ENCODE measurements at regions not wholly inside any gene's neighbourhood (a gene's known extent, or its start where the extent isn't known, plus 50 kb on each side); places are given as distances from the start of the nearest gene placed in this dataset.
A peak's percentile ranks its signal among the peaks of the same experiment; 100 is the strongest.

GRCh38 chr5:130955041-130955440, 210.0 kb downstream of the HINT1 start:
- no peak overlapping the region for H4K12ac ChIP-seq (ENCODE audit: low read depth, low read length)
- H3K4me3 ChIP-seq (ENCODE audit: low read depth, low read length), result no peak overlapping the region
- H3K9me3 ChIP-seq (ENCODE audit: insufficient read depth, low read depth, low read length), result no peaks in the 10 kb centered on the region
- no peaks in the 10 kb centered on the region for H3K79me2 ChIP-seq (ENCODE audit: control insufficient read depth, insufficient read depth, low read length, poor library complexity)
- H3K14ac ChIP-seq (ENCODE audit: low read length), result no peak overlapping the region
- no peak overlapping the region for H4K91ac ChIP-seq (ENCODE audit: low read depth, low read length)
- H3K79me1 ChIP-seq (ENCODE audit: low read length), result no peaks in the 10 kb centered on the region
- H3K4ac ChIP-seq (ENCODE audit: low read depth, low read length), result no peak overlapping the region
- DNase-seq, result no peak
- no peak overlapping the region for H3K23ac ChIP-seq (ENCODE audit: low read length)
- H2BK12ac ChIP-seq (ENCODE audit: low read length), result no peak overlapping the region
- H3K4me1 ChIP-seq (ENCODE audit: control insufficient read depth in 1 of 2, insufficient read depth in 2 of 2, low read length in 2 of 2), result peaks cover 5 to 6% of the 10 kb centered on the region in 2 experiments
- no peak overlapping the region for H2BK120ac ChIP-seq (ENCODE audit: insufficient read depth, low read length, poor library complexity)
- no peak overlapping the region for H4K8ac ChIP-seq (ENCODE audit: low read depth, low read length)
- H3K27ac ChIP-seq (ENCODE audit: low read depth, low read length), result no peak overlapping the region
- H2AFZ ChIP-seq (ENCODE audit: insufficient read depth, low read length, poor library complexity), result no peak overlapping the region
- H2AK5ac ChIP-seq (ENCODE audit: low read length), result no peak overlapping the region
- no peaks in the 10 kb centered on the region for H3K36me3 ChIP-seq (ENCODE audit: control insufficient read depth in 1 of 2, insufficient read depth in 2 of 2, low read length in 2 of 2)
- no peaks in the 10 kb centered on the region for H3K27me3 ChIP-seq (ENCODE audit: insufficient read depth, low read length)
- no peak overlapping the region for H3K4me2 ChIP-seq (ENCODE audit: low read length)
- no peak overlapping the region for H2BK5ac ChIP-seq (ENCODE audit: low read depth, low read length, poor library complexity)
- H3K18ac ChIP-seq (ENCODE audit: low read length), result no peak overlapping the region
- H3K9ac ChIP-seq (ENCODE audit: low read length), result no peak overlapping the region

GRCh38 chr5:130954336-130954735, 210.7 kb downstream of the HINT1 start:
- Histone ChIP-seq H3K27ac (ENCODE audit: low read depth, low read length) (no peak overlapping the region), H3K18ac (ENCODE audit: low read length) (no peak overlapping the region), H3K36me3 (ENCODE audit: control insufficient read depth in 1 of 2, insufficient read depth in 2 of 2, low read length in 2 of 2) (no peaks in the 10 kb centered on the region), H2BK120ac (ENCODE audit: insufficient read depth, low read length, poor library complexity) (no peak overlapping the region), H3K14ac (ENCODE audit: low read length) (no peak overlapping the region), H2AK5ac (ENCODE audit: low read length) (no peak overlapping the region), H3K79me1 (ENCODE audit: low read length) (no peaks in the 10 kb centered on the region), H2AFZ (ENCODE audit: insufficient read depth, low read length, poor library complexity) (no peak overlapping the region), H3K79me2 (ENCODE audit: control insufficient read depth, insufficient read depth, low read length, poor library complexity) (no peaks in the 10 kb centered on the region), H3K27me3 (ENCODE audit: insufficient read depth, low read length) (no peaks in the 10 kb centered on the region), H3K23ac (ENCODE audit: low read length) (no peak overlapping the region), H3K9ac (ENCODE audit: low read length) (no peak overlapping the region), H4K91ac (ENCODE audit: low read depth, low read length) (no peak overlapping the region), H3K9me3 (ENCODE audit: insufficient read depth, low read depth, low read length) (no peaks in the 10 kb centered on the region), H3K4me2 (ENCODE audit: low read length) (no peak overlapping the region), H2BK12ac (ENCODE audit: low read length) (no peak overlapping the region), H3K4ac (ENCODE audit: low read depth, low read length) (no peak overlapping the region), H3K4me1 (ENCODE audit: control insufficient read depth in 1 of 2, insufficient read depth in 2 of 2, low read length in 2 of 2) (peaks cover 5 to 6% of the 10 kb centered on the region in 2 experiments), H3K4me3 (ENCODE audit: low read depth, low read length) (no peak overlapping the region), H2BK5ac (ENCODE audit: low read depth, low read length, poor library complexity) (no peak overlapping the region), H4K12ac (ENCODE audit: low read depth, low read length) (no peak overlapping the region), H4K8ac (ENCODE audit: low read depth, low read length) (no peak overlapping the region)
- DNase-seq, result peak in 1 of 2 donors; percentile 58
- WGBS (ENCODE audit: extremely low coverage, insufficient coverage, insufficient read length), result no CpG with 5 or more reads among the region's 1 CpG

- Histone ChIP-seq H3K4me2 (ENCODE audit: low read length) (no peak overlapping the region), H3K27me3 (ENCODE audit: insufficient read depth, low read length) (no peaks in the 10 kb centered on the region), H3K4me1 (ENCODE audit: control insufficient read depth in 1 of 2, insufficient read depth in 2 of 2, low read length in 2 of 2) (no peaks in the 10 kb centered on the region), H2AK5ac (ENCODE audit: low read length) (no peak overlapping the region), H3K27ac (ENCODE audit: low read depth, low read length) (no peak overlapping the region), H2AFZ (ENCODE audit: insufficient read depth, low read length, poor library complexity) (no peak overlapping the region), H3K4me3 (ENCODE audit: low read depth, low read length) (no peak overlapping the region), H3K9ac (ENCODE audit: low read length) (no peak overlapping the region), H4K91ac (ENCODE audit: low read depth, low read length) (no peak overlapping the region), H2BK5ac (ENCODE audit: low read depth, low read length, poor library complexity) (no peak overlapping the region), H3K14ac (ENCODE audit: low read length) (no peak overlapping the region), H2BK120ac (ENCODE audit: insufficient read depth, low read length, poor library complexity) (no peak overlapping the region), H3K79me2 (ENCODE audit: control insufficient read depth, insufficient read depth, low read length, poor library complexity) (no peaks in the 10 kb centered on the region), H4K8ac (ENCODE audit: low read depth, low read length) (no peak overlapping the region), H4K12ac (ENCODE audit: low read depth, low read length) (no peak overlapping the region), H2BK12ac (ENCODE audit: low read length) (no peak overlapping the region), H3K79me1 (ENCODE audit: low read length) (no peaks in the 10 kb centered on the region), H3K4ac (ENCODE audit: low read depth, low read length) (no peak overlapping the region), H3K18ac (ENCODE audit: low read length) (no peak overlapping the region), H3K9me3 (ENCODE audit: insufficient read depth, low read depth, low read length) (no peaks in the 10 kb centered on the region), H3K36me3 (ENCODE audit: control insufficient read depth in 1 of 2, insufficient read depth in 2 of 2, low read length in 2 of 2) (no peaks in the 10 kb centered on the region), H3K23ac (ENCODE audit: low read length) (no peak overlapping the region)
- DNase-seq, result no peak
- WGBS (ENCODE audit: extremely low coverage, insufficient coverage, insufficient read length), result no CpG with 5 or more reads among the region's 3 CpGs
Measured at GRCh38 chr5:130939059-130939458, 226.0 kb downstream of the HINT1 start.

GRCh38 chr5:130937046-130937445, 228.0 kb downstream of the HINT1 start:
- WGBS (ENCODE audit: extremely low coverage, insufficient coverage, insufficient read length), result no CpG with 5 or more reads among the region's 2 CpGs
- Histone ChIP-seq H3K4ac (ENCODE audit: low read depth, low read length) (no peak overlapping the region), H3K79me1 (ENCODE audit: low read length) (no peaks in the 10 kb centered on the region), H3K4me3 (ENCODE audit: low read depth, low read length) (no peak overlapping the region), H3K9ac (ENCODE audit: low read length) (no peak overlapping the region), H3K23ac (ENCODE audit: low read length) (no peak overlapping the region), H3K4me1 (ENCODE audit: control insufficient read depth in 1 of 2, insufficient read depth in 2 of 2, low read length in 2 of 2) (no peaks in the 10 kb centered on the region), H4K12ac (ENCODE audit: low read depth, low read length) (no peak overlapping the region), H3K18ac (ENCODE audit: low read length) (no peak overlapping the region), H2BK12ac (ENCODE audit: low read length) (no peak overlapping the region), H2AK5ac (ENCODE audit: low read length) (no peak overlapping the region), H3K14ac (ENCODE audit: low read length) (no peak overlapping the region), H3K9me3 (ENCODE audit: insufficient read depth, low read depth, low read length) (no peaks in the 10 kb centered on the region), H3K27ac (ENCODE audit: low read depth, low read length) (no peak overlapping the region), H3K4me2 (ENCODE audit: low read length) (no peak overlapping the region), H4K8ac (ENCODE audit: low read depth, low read length) (no peak overlapping the region), H3K79me2 (ENCODE audit: control insufficient read depth, insufficient read depth, low read length, poor library complexity) (no peaks in the 10 kb centered on the region), H3K36me3 (ENCODE audit: control insufficient read depth in 1 of 2, insufficient read depth in 2 of 2, low read length in 2 of 2) (no peaks in the 10 kb centered on the region), H2BK5ac (ENCODE audit: low read depth, low read length, poor library complexity) (no peak overlapping the region), H2AFZ (ENCODE audit: insufficient read depth, low read length, poor library complexity) (no peak overlapping the region), H2BK120ac (ENCODE audit: insufficient read depth, low read length, poor library complexity) (no peak overlapping the region), H3K27me3 (ENCODE audit: insufficient read depth, low read length) (no peaks in the 10 kb centered on the region), H4K91ac (ENCODE audit: low read depth, low read length) (no peak overlapping the region)
- DNase-seq, result no peak

Data from trophoblast cell (in vitro differentiated cells and primary cell).